ENCODE measurements at regions not wholly inside any gene's neighbourhood (a gene's known extent, or its start where the extent isn't known, plus 50 kb on each side); places are given as distances from the start of the nearest gene placed in this dataset.

GRCh38 chr15:94925680-94926079, 694.3 kb downstream of the MCTP2 start:
- Histone ChIP-seq H3F3A (ENCODE audit: insufficient read depth, low read length) (no peaks in the 10 kb centered on the region), H3K4me2 (ENCODE audit: low read length) (no peak overlapping the region), H3K27ac (ENCODE audit: low read depth, low read length, poor library complexity, severe bottlenecking) (no peak overlapping the region), H3K9me2 (ENCODE audit: low read depth, low read length) (no peaks in the 10 kb centered on the region), H3K27me3 (ENCODE audit: insufficient read depth, low read length) (no peaks in the 10 kb centered on the region), H3K79me2 (ENCODE audit: insufficient read depth, low read length) (no peaks in the 10 kb centered on the region), H3K9ac (ENCODE audit: low read length) (no peak overlapping the region), H2AFZ (ENCODE audit: low read length) (no peak overlapping the region), H3K4me3 (ENCODE audit: low read depth, low read length, poor library complexity, severe bottlenecking) (no peak overlapping the region), H3K4me1 (ENCODE audit: insufficient read depth, low read length, severe bottlenecking) (no peaks in the 10 kb centered on the region), H3K9me3 (ENCODE audit: low read length) (no peaks in the 10 kb centered on the region), H3K36me3 (ENCODE audit: insufficient read depth, low read length) (no peaks in the 10 kb centered on the region), H4K20me1 (ENCODE audit: insufficient read depth, low read length) (no peaks in the 10 kb centered on the region)
- TF ChIP-seq CTCF (IDR thresholded peaks at IDR 0.05; ENCODE audit: low read length) = no peak
- TF ChIP-seq EZH2 (IDR thresholded peaks at IDR 0.05; ENCODE audit: borderline replicate concordance, low read length) = no peak

GRCh38 chr15:94927003-94927402, 695.6 kb downstream of the MCTP2 start:
- H3K27ac ChIP-seq (ENCODE audit: low read depth, low read length, poor library complexity, severe bottlenecking) = no peak overlapping the region
- H2AFZ ChIP-seq (ENCODE audit: low read length) = no peak overlapping the region
- H3K4me1 ChIP-seq (ENCODE audit: insufficient read depth, low read length, severe bottlenecking) = no peaks in the 10 kb centered on the region
- no peak for TF ChIP-seq CTCF (IDR thresholded peaks at IDR 0.05; ENCODE audit: low read length)
- TF ChIP-seq EZH2 (IDR thresholded peaks at IDR 0.05; ENCODE audit: borderline replicate concordance, low read length) = no peak
- H3K9ac ChIP-seq (ENCODE audit: low read length) = no peak overlapping the region
- no peaks in the 10 kb centered on the region for H3K9me2 ChIP-seq (ENCODE audit: low read depth, low read length)
- H3K4me2 ChIP-seq (ENCODE audit: low read length) = no peak overlapping the region
- no peaks in the 10 kb centered on the region for H3F3A ChIP-seq (ENCODE audit: insufficient read depth, low read length)
- H3K79me2 ChIP-seq (ENCODE audit: insufficient read depth, low read length) = no peaks in the 10 kb centered on the region
- H3K36me3 ChIP-seq (ENCODE audit: insufficient read depth, low read length) = no peaks in the 10 kb centered on the region
- H4K20me1 ChIP-seq (ENCODE audit: insufficient read depth, low read length) = no peaks in the 10 kb centered on the region
- H3K27me3 ChIP-seq (ENCODE audit: insufficient read depth, low read length) = no peaks in the 10 kb centered on the region
- H3K9me3 ChIP-seq (ENCODE audit: low read length) = no peaks in the 10 kb centered on the region
- no peak overlapping the region for H3K4me3 ChIP-seq (ENCODE audit: low read depth, low read length, poor library complexity, severe bottlenecking)

GRCh38 chr15:94929282-94929681, 697.9 kb downstream of the MCTP2 start:
- H3F3A ChIP-seq (ENCODE audit: insufficient read depth, low read length) = no peaks in the 10 kb centered on the region
- no peak overlapping the region for H3K4me2 ChIP-seq (ENCODE audit: low read length)
- no peak overlapping the region for H3K4me3 ChIP-seq (ENCODE audit: low read depth, low read length, poor library complexity, severe bottlenecking)
- no peak overlapping the region for H3K27ac ChIP-seq (ENCODE audit: low read depth, low read length, poor library complexity, severe bottlenecking)
- no peak overlapping the region for H2AFZ ChIP-seq (ENCODE audit: low read length)
- no peak for TF ChIP-seq CTCF (IDR thresholded peaks at IDR 0.05; ENCODE audit: low read length)
- no peak for TF ChIP-seq EZH2 (IDR thresholded peaks at IDR 0.05; ENCODE audit: borderline replicate concordance, low read length)
- no peaks in the 10 kb centered on the region for H3K9me2 ChIP-seq (ENCODE audit: low read depth, low read length)
- H3K4me1 ChIP-seq (ENCODE audit: insufficient read depth, low read length, severe bottlenecking) = no peaks in the 10 kb centered on the region
- H3K27me3 ChIP-seq (ENCODE audit: insufficient read depth, low read length) = no peaks in the 10 kb centered on the region
- H3K9me3 ChIP-seq (ENCODE audit: low read length) = no peaks in the 10 kb centered on the region
- H3K36me3 ChIP-seq (ENCODE audit: insufficient read depth, low read length) = no peaks in the 10 kb centered on the region
- no peaks in the 10 kb centered on the region for H3K79me2 ChIP-seq (ENCODE audit: insufficient read depth, low read length)
- no peak overlapping the region for H3K9ac ChIP-seq (ENCODE audit: low read length)
- H4K20me1 ChIP-seq (ENCODE audit: insufficient read depth, low read length) = no peaks in the 10 kb centered on the region
